Fibroblast of lung (primary cell): ENCODE measurements at regions not wholly inside any gene's neighbourhood (a gene's known extent, or its start where the extent isn't known, plus 50 kb on each side); places are given as distances from the start of the nearest gene placed in this dataset.

Experiments
- DNase-seq, 2 donors: peaks; one replicate each; pipeline versions ENCODE4 v3.0.0 to v3.0.0-alpha.2; 2010; ENCODE audit warnings: low read depth in 2 of 2
- H2AFZ ChIP-seq: 2 replicates; pipeline ENCODE4 v1.5.1; 2012; ENCODE audit warnings: low read length, control low read depth, inconsistent platforms
- H3K27ac ChIP-seq: 2 replicates; pipeline ENCODE4 v1.5.1; 2011; ENCODE audit warnings: low read length, control low read depth; ENCODE audit not compliant: insufficient read depth
- H3K27me3 ChIP-seq: 2 replicates; pipeline ENCODE4 v1.5.1; 2011; ENCODE audit warnings: mild to moderate bottlenecking, low read length; ENCODE audit not compliant: control insufficient read depth, insufficient read depth
- H3K36me3 ChIP-seq: 2 replicates; pipeline ENCODE4 v1.5.1; 2011; ENCODE audit warnings: low read length; ENCODE audit not compliant: control insufficient read depth, insufficient read depth
- H3K4me1 ChIP-seq: 2 replicates; pipeline ENCODE4 v1.5.1; 2011; ENCODE audit warnings: low read length; ENCODE audit not compliant: control insufficient read depth, insufficient read depth; ENCODE audit errors: extremely low read depth
- H3K4me2 ChIP-seq: 2 replicates; pipeline ENCODE4 v1.5.1; 2011; ENCODE audit warnings: low read length, control low read depth; ENCODE audit not compliant: insufficient read depth; ENCODE audit errors: extremely low read depth
- H3K4me3 ChIP-seq, 4 experiments: fragments of 200-600 bp in 1 of 4; sonication (generic) in 1 of 4; replicated peaks in 1 of 4; 2 replicates each; pipeline ENCODE4 v1.5.1; 2011 to 2016; ENCODE audit warnings: low read length in 4 of 4, low read depth in 3 of 4, mild to moderate bottlenecking in 3 of 4, control low read depth in 2 of 4, inconsistent platforms in 1 of 4, mixed read lengths in 1 of 4; ENCODE audit not compliant: insufficient read depth in 1 of 4; ENCODE audit errors: control extremely low read depth in 1 of 4
- H3K79me2 ChIP-seq: 2 replicates; pipeline ENCODE4 v1.5.1; 2012; ENCODE audit warnings: mild to moderate bottlenecking, low read length, inconsistent platforms; ENCODE audit not compliant: control insufficient read depth, insufficient read depth
- H3K9ac ChIP-seq: 2 replicates; pipeline ENCODE4 v1.5.1; 2011; ENCODE audit warnings: mild to moderate bottlenecking, low read length, control low read depth; ENCODE audit not compliant: insufficient read depth
- H3K9me3 ChIP-seq: 2 replicates; pipeline ENCODE4 v1.5.1; 2012; ENCODE audit warnings: low read depth, low read length; ENCODE audit not compliant: control insufficient read depth, insufficient read depth
- H4K20me1 ChIP-seq: 2 replicates; pipeline ENCODE4 v1.5.1; 2011; ENCODE audit warnings: low read length; ENCODE audit not compliant: control insufficient read depth, insufficient read depth; ENCODE audit errors: extremely low read depth
- CTCF ChIP-seq, 2 donors: IDR thresholded peaks in 1 of 2; conservative IDR thresholded peaks in 1 of 2; 1 replicate in 1 of 2; 2 replicates in 1 of 2; pipeline ENCODE4 v1.5.1; 2011 to 2012; ENCODE audit warnings: low read length in 2 of 2, control low read depth in 1 of 2, inconsistent platforms in 1 of 2, low read depth in 1 of 2, mild to moderate bottlenecking in 1 of 2
- EZH2 ChIP-seq: IDR thresholded peaks from 2 replicates; pipeline ENCODE4 v1.5.1; 2012; ENCODE audit warnings: low read length, control low read depth, mild to moderate bottlenecking; ENCODE audit errors: missing control alignments

GRCh38 chr12:81942594-81942993, 183.4 kb upstream of the PPFIA2 start:
- H3K9me3 ChIP-seq: no peaks in the 10 kb centered on the region
- no peaks in the 10 kb centered on the region for H4K20me1 ChIP-seq
- H3K27me3 ChIP-seq: no peaks in the 10 kb centered on the region
- no peak overlapping the region for H2AFZ ChIP-seq
- H3K9ac ChIP-seq: no peak overlapping the region
- TF ChIP-seq CTCF (conservative IDR thresholded peaks at IDR 0.05 in 1 of 2, IDR thresholded peaks at IDR 0.05 in 1 of 2; ENCODE audit: low read depth in 1 of 2, low read length in 2 of 2): no peak
- no peak for TF ChIP-seq EZH2
- H3K4me1 ChIP-seq: no peaks in the 10 kb centered on the region
- DNase-seq: no peak
- H3K4me3 ChIP-seq: no peak overlapping the region
- H3K27ac ChIP-seq: no peak overlapping the region
- no peak overlapping the region for H3K4me2 ChIP-seq
- H3K79me2 ChIP-seq: no peaks in the 10 kb centered on the region
- H3K36me3 ChIP-seq: no peaks in the 10 kb centered on the region

- H3K9me3 ChIP-seq: no peaks in the 10 kb centered on the region
- H3K4me1 ChIP-seq: no peaks in the 10 kb centered on the region
- no peak overlapping the region for H3K9ac ChIP-seq
- H3K4me3 ChIP-seq: no peak overlapping the region
- DNase-seq: no peak
- no peak overlapping the region for H3K4me2 ChIP-seq
- no peaks in the 10 kb centered on the region for H4K20me1 ChIP-seq
- H3K27me3 ChIP-seq: no peaks in the 10 kb centered on the region
- no peak overlapping the region for H3K27ac ChIP-seq
- H2AFZ ChIP-seq: no peak overlapping the region
- no peaks in the 10 kb centered on the region for H3K79me2 ChIP-seq
- no peaks in the 10 kb centered on the region for H3K36me3 ChIP-seq
- TF ChIP-seq EZH2: no peak
- no peak for TF ChIP-seq CTCF (conservative IDR thresholded peaks at IDR 0.05 in 1 of 2, IDR thresholded peaks at IDR 0.05 in 1 of 2; ENCODE audit: low read depth in 1 of 2, low read length in 2 of 2)
Observed at GRCh38 chr12:81930037-81930436, 170.9 kb upstream of the PPFIA2 start.

GRCh38 chr12:81896771-81897170, 137.6 kb upstream of the PPFIA2 start:
- Histone ChIP-seq H3K79me2 (no peaks in the 10 kb centered on the region), H4K20me1 (no peaks in the 10 kb centered on the region), H3K27ac (no peak overlapping the region), H3K4me3 (no peak overlapping the region), H3K27me3 (no peaks in the 10 kb centered on the region), H3K4me1 (no peaks in the 10 kb centered on the region), H3K9me3 (no peaks in the 10 kb centered on the region), H3K9ac (no peak overlapping the region), H3K4me2 (no peak overlapping the region), H2AFZ (no peak overlapping the region), H3K36me3 (no peaks in the 10 kb centered on the region)
- DNase-seq: peak; percentile 2 to 14
- TF ChIP-seq CTCF (conservative IDR thresholded peaks at IDR 0.05 in 1 of 2, IDR thresholded peaks at IDR 0.05 in 1 of 2; ENCODE audit: low read depth in 1 of 2, low read length in 2 of 2) (no peak), EZH2 (no peak)
